Uterus (tissue), 2 donors: ENCODE measurements at regions not wholly inside any gene's neighbourhood (a gene's known extent, or its start where the extent isn't known, plus 50 kb on each side); places are given as distances from the start of the nearest gene placed in this dataset.

Experiments
- POLR2A ChIP-seq, 2 donors: fragments of 450-650 bp; IDR thresholded peaks; one replicate each; pipeline ENCODE4 v1.6.1; 2016; ENCODE audit warnings: antibody characterized with exemption in 2 of 2, mild to moderate bottlenecking in 1 of 2, moderate library complexity in 1 of 2
- TF ChIP-seq, protein P1 (sequence below), 4 experiments: fragments of 200-600 bp in 2 of 4; fragments of 450-650 bp in 2 of 4; sonication (generic) in 2 of 4; IDR thresholded peaks; one replicate each; pipeline ENCODE4 v1.5.1; 2016 to 2019; ENCODE audit warnings: antibody characterized with exemption in 4 of 4, mild to moderate bottlenecking in 2 of 4, moderate library complexity in 1 of 4

DNA sequence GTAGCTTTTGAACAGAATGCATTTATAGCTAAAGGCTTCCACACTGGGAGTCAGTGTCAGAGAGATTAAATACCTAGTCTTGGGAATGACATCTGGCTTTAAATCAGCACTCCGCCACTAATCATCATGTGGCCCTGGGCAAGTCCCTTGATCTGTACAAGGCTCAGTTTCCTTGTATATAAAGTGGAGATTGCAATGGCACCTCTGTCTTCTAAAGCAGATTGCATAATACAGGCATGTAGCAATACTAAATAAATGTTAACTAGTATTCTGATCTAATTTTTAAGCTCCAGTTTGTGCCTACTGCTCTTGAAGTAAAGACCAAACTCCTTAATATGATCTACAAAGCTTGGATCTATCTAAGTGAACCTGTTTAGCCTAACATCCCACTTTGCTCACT lies 249.4 kb downstream of the PLPP3 start:
- TF ChIP-seq, protein P1, sequence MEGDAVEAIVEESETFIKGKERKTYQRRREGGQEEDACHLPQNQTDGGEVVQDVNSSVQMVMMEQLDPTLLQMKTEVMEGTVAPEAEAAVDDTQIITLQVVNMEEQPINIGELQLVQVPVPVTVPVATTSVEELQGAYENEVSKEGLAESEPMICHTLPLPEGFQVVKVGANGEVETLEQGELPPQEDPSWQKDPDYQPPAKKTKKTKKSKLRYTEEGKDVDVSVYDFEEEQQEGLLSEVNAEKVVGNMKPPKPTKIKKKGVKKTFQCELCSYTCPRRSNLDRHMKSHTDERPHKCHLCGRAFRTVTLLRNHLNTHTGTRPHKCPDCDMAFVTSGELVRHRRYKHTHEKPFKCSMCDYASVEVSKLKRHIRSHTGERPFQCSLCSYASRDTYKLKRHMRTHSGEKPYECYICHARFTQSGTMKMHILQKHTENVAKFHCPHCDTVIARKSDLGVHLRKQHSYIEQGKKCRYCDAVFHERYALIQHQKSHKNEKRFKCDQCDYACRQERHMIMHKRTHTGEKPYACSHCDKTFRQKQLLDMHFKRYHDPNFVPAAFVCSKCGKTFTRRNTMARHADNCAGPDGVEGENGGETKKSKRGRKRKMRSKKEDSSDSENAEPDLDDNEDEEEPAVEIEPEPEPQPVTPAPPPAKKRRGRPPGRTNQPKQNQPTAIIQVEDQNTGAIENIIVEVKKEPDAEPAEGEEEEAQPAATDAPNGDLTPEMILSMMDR (IDR thresholded peaks at IDR 0.05): no peak
- no peak for TF ChIP-seq POLR2A (IDR thresholded peaks at IDR 0.05)
